ENCODE measurements at regions not wholly inside any gene's neighbourhood (a gene's known extent, or its start where the extent isn't known, plus 50 kb on each side); places are given as distances from the start of the nearest gene placed in this dataset.

DNA sequence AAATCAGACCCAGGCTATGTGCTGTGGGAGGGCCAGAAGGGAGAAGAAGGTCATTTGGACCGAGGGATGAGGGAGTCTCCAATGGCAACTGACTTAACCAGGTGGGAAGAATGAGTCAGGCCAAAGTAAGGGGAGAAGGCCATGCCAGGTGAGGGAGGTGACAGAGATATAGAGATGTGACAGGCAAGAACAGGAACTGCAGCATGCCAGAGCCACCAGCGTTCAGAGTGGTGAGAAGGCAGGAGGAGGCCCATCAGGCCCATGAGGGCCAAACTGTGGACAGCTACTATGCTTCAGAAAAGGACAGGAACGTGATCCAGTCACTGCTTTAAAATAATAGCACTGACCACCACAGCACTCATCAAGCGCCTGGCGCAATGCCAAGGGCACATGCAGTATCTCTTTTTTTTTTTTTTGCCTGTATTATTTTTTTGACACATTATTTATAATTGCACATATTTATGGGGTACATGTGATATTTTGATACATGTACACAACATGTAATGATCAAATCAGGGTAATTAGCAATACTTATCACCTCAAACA lies 154.3 kb upstream of the IGF1R start:
- Mint-ChIP-seq H3K36me3 (no peaks in the 10 kb centered on the region), H3K9me3 (peaks cover 18% of the 10 kb centered on the region), H3K27me3 (no peaks in the 10 kb centered on the region), H3K4me1 (no peaks in the 10 kb centered on the region), H3K27ac (no peak overlapping the region), H3K4me3 (no peak overlapping the region)
- no peak for ATAC-seq

DNA sequence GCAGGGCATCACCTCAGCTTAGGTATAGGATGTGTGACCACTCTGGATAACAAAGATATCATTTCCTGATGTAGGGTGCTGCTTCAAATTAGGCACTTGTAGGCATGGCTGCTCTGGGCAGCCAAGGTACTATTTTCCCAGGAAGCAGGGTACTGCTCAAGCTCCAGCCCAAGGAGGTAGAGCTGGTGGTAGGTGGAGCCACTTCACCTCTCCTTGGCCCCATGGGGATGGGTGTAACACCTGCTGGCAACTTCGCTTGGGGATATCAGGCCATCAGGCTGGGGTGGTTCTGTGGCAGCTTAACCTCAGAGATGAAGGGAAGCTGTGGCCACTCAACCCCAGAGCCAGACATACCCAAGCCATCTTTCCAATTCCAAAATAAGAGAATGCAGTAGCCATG lies 147.1 kb upstream of the IGF1R start:
- no peak for ATAC-seq
- H3K4me1 Mint-ChIP-seq: no peaks in the 10 kb centered on the region
- peaks cover 5% of the 10 kb centered on the region for H3K36me3 Mint-ChIP-seq
- peaks cover 45% of the 10 kb centered on the region for H3K27me3 Mint-ChIP-seq
- H3K9me3 Mint-ChIP-seq: peaks cover 16% of the 10 kb centered on the region
- H3K27ac Mint-ChIP-seq: no peak overlapping the region
- H3K4me3 Mint-ChIP-seq: no peak overlapping the region

DNA sequence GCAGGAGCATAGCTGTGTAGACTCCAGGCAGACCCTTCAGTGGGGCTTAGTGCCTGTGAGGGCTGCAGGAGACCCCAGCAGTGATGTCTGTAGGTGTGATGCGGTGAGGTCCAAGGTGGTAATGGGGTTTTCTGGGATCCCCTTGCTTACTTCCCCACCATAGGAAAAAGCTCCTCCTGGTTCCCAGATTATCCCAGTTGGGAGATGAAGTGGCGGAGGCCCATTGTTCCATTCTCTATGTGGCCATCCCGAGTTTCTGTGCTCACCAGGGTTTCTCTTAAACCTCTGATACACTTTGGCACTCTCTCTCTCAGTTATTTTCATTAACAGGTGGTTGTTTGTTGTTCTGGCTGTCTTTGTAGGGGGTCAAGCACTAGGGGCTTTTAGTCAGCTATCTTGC lies 146.7 kb upstream of the IGF1R start:
- Mint-ChIP-seq H3K9me3 (peaks cover 15% of the 10 kb centered on the region), H3K27ac (no peak overlapping the region), H3K27me3 (peaks cover 49% of the 10 kb centered on the region), H3K4me1 (no peaks in the 10 kb centered on the region), H3K36me3 (peaks cover 5% of the 10 kb centered on the region), H3K4me3 (no peak overlapping the region)
- ATAC-seq: no peak

DNA sequence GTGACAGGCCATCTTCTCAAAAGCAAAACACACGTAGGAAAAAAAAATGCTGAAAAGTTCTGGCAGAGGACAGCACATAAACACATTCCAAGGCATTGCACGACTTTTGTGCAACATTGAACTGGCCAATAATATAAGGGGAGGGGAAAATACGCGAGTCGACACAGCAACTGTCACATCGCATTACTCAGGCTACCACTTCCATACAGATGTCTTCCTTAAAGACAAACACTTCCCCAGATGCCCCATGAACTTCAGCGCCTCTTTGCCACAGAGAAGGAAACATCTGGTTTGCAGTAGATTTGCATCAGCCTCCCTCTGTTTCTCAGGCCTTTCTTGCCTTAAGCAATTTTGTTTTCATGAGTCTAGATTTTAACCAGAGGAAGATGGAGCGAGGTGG lies 144.4 kb upstream of the IGF1R start:
- Mint-ChIP-seq H3K36me3 (peaks cover 5% of the 10 kb centered on the region), H3K4me1 (no peaks in the 10 kb centered on the region), H3K4me3 (no peak overlapping the region), H3K27me3 (peaks cover 63% of the 10 kb centered on the region), H3K27ac (no peak overlapping the region), H3K9me3 (peaks cover 8% of the 10 kb centered on the region)
- no peak for ATAC-seq

DNA sequence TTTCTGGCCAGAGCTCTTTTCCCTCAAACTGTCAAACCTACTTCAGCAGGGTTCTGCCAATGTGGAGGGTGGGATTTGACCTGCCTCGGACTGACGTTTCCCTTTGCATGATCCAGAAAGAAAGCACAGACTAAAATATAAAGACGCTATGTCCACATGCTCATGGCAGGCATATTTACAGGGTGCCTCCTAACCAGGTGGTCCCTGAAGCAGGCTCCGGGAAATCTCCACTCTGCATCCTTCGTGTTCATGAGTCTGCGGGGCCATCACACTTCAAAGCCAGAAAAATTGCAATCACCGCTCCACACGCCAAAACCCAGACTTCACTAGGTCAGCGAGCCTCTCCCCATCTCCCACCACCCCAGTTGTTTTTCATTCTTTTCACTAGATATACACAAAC lies 143.3 kb upstream of the IGF1R start:
- Mint-ChIP-seq H3K27ac (no peak overlapping the region), H3K27me3 (peaks cover 63% of the 10 kb centered on the region), H3K4me3 (no peak overlapping the region), H3K36me3 (no peaks in the 10 kb centered on the region), H3K4me1 (no peaks in the 10 kb centered on the region), H3K9me3 (no peaks in the 10 kb centered on the region)
- ATAC-seq: no peak

DNA sequence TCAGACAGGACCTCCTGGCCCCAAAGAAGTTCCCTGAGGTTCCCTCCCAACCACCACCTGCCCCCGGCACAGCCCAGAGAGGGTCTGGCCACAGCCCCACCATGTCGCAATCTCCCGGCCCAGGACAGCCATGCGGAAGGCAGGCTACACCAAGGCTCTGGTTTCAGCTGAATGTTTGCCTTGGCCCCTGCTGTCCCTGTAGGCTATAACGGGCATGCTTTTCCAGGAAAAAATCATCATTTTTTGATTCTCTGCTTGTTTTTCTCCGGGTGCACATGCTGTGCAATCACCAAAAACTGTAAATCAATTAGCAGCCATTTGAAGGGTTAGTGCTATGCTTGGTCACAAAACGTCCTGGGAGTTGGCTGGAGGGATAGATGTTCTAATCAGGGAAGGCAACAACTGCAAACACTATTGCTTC lies 142.7 kb upstream of the IGF1R start:
- Mint-ChIP-seq H3K4me1 (no peaks in the 10 kb centered on the region), H3K9me3 (no peaks in the 10 kb centered on the region), H3K36me3 (no peaks in the 10 kb centered on the region), H3K27me3 (peaks cover 63% of the 10 kb centered on the region), H3K4me3 (no peak overlapping the region), H3K27ac (no peak overlapping the region)
- ATAC-seq: no peak

DNA sequence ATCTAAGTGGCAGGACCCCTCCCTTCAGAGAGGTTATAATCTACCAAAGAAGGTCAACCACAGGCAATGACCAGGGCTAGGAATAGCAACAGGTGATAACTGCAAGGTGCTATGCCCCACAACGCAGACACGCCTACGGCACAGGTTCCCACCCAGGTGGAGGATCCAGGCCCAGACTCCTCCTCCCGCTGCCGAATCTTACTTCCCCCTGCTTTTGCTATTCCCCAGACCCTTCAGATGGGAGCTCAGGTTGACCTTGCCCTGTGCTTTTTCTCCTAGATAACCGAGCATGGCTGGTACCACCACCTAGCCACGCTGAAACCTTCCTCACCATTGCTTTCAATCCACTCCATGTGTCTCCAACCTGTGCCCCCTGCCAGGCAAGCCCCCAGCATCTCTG lies 142.2 kb upstream of the IGF1R start:
- Mint-ChIP-seq H3K9me3 (no peaks in the 10 kb centered on the region), H3K27me3 (peaks cover 63% of the 10 kb centered on the region), H3K36me3 (no peaks in the 10 kb centered on the region), H3K4me3 (no peak overlapping the region), H3K27ac (no peak overlapping the region), H3K4me1 (no peaks in the 10 kb centered on the region)
- peak; percentile 36 for ATAC-seq

DNA sequence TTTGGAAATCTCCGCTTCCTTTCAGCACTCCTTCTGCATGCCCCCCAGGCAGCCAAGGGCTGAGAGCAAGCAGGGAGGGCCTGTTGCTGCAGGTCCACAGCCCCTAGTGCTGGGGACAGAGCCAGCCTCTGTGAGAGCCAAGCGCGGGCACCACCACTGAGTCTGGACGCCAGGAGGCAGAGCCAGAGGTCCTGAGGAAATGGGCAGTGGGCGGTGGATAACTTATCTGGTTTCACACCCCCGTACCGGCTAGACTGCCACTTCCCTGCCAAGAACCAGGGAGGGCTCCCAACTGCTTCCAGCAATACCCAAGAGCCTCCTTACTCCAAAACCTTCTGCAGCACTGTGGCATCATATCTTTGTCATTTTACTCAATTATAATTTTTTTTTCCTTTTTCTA lies 141.6 kb upstream of the IGF1R start:
- no peak for ATAC-seq
- Mint-ChIP-seq H3K36me3 (no peaks in the 10 kb centered on the region), H3K27ac (no peak overlapping the region), H3K4me1 (no peaks in the 10 kb centered on the region), H3K4me3 (no peak overlapping the region), H3K27me3 (peaks cover 60% of the 10 kb centered on the region), H3K9me3 (no peaks in the 10 kb centered on the region)

DNA sequence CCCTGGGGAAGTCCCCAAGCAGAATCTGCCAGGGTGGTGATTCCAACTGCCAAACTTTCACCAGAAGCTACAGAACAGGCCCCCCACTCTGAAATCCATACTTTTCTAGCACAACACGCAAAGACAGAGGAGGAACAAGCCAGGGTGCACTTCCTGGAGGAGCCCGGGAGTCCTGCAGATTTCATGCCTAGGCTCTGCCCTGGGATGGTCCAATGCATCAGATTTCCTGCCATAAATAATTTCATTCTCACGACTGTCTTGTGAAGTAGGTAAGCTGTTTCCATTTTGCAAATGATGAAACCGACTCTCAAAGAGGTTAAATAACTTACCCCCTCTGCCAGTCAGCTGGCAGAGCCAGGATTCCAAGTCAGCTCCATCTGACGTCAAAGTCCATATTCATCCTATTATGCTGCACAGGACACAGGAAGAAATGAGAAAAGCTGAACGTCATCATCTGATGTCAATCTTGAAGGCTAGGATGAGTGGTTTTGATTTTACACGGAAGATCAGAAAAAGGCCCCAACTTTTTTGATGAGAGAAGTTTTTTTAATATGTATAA lies 134.8 kb upstream of the IGF1R start:
- Mint-ChIP-seq H3K9me3 (no peaks in the 10 kb centered on the region), H3K27me3 (no peaks in the 10 kb centered on the region), H3K4me3 (no peak overlapping the region), H3K4me1 (no peaks in the 10 kb centered on the region), H3K36me3 (no peaks in the 10 kb centered on the region), H3K27ac (no peak overlapping the region)
- ATAC-seq: no peak

DNA sequence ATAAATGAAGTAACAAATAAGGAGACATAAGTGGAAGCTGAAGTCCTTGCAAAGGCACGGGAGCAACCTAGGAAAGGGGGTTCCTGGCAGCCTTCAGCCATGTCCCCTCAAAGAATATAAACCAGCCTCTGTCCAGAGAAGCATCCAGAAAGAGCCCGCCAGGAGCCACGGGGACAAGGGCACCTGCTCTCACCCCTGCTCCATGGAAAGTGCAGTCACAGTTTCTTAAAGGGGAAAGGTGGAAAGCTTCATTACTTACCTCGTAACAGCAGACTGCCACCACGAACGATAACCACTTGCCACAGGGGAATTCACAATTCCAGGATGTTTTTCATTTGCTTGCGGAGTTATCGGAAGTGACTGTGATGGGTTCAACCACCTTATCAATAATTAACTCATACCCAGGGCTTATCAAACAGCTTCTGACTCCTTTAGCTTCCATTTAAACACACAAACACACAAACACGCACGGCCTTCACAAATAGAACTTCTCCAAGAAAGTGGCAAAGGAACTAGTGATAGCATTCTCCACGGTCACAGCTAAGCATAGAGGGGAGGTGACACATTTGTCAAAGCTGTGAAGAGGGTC lies 134.2 kb upstream of the IGF1R start:
- peaks cover 5% of the 10 kb centered on the region for H3K4me1 Mint-ChIP-seq
- no peaks in the 10 kb centered on the region for H3K36me3 Mint-ChIP-seq
- no peaks in the 10 kb centered on the region for H3K27me3 Mint-ChIP-seq
- no peak overlapping the region for H3K27ac Mint-ChIP-seq
- H3K9me3 Mint-ChIP-seq: no peaks in the 10 kb centered on the region
- no peak overlapping the region for H3K4me3 Mint-ChIP-seq
- no peak for ATAC-seq

DNA sequence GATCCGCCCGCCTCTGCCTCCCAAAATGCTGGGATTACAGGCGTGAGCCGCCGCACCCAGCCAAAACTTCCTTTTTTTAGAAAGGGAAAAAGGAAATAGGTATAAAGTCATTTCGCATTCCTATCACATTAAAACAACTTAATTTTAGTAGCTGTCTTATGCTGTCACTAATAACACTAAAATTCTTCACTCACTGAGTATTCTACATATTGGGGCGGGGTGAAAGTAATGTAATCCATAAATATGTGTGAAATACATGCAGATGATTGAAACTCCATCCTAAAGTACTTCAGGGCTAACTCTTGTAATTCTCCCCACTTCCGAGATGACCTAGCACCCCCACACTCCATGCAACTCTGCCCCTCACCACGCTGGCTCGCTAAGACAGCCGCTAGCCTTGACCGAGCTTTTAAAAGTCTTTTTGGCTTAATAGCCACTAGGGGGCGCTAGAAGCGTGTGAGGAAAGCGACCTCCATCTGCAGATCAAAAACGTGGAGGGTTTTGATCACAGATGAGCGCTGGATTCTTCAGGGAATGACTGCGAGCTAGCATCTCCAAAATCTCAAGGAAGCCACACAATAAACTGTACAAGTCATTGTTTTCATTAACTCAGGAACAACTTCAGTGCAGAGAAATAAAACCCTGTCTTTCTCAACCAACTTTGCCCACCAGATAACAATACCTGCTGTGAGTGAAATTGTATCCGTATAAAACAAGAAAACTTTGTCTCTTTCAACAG lies 129.3 kb upstream of the IGF1R start:
- peaks cover 3% of the 10 kb centered on the region for H3K27me3 Mint-ChIP-seq
- peak; percentile 69 for ATAC-seq

DNA sequence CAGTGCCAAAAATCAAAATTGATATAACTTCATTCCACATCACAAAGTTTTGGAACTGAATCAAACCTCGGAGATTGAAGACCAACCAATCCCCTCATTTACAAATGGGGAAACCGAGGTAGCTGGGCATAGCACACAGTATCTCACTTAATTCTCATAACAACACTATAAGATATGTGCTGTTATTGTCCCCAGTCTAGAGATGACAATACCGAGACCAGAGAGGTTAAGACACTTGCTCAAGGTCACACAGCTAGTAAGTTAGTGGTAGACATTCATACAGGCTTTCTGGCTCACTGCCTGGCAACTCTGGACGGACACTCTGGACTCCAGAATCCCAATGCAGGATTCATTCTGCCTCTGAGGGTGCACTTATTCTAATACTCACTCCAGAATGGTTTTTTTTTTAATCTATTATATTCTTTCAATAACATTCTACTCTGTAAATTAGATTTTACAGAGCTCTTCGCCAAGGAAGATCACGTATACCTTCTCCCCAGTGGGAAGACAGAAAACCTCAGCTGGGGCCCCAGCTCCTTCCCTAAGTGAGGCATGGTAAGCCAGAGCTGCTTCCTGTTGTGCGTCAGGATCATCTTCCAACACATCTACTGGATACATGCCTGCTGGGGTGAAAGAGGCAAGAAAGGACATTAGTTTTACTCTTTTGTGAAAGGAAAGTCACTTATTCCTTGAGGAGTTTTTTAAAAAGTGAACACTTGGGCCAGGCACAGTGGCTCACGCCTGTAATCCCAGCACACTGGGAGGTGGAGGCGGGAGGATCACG lies 128.4 kb upstream of the IGF1R start:
- Mint-ChIP-seq H3K9me3 (no peaks in the 10 kb centered on the region), H3K36me3 (no peaks in the 10 kb centered on the region), H3K4me3 (no peak overlapping the region), H3K27me3 (peaks cover 6% of the 10 kb centered on the region), H3K27ac (no peak overlapping the region), H3K4me1 (peaks cover 7% of the 10 kb centered on the region)
- no peak for ATAC-seq

More for the DNA sequence above, 129.3 kb upstream of the IGF1R start:
- Mint-ChIP-seq H3K27ac (no peak overlapping the region), H3K9me3 (no peaks in the 10 kb centered on the region), H3K4me3 (no peak overlapping the region), H3K36me3 (no peaks in the 10 kb centered on the region), H3K4me1 (peaks cover 7% of the 10 kb centered on the region)

DNA sequence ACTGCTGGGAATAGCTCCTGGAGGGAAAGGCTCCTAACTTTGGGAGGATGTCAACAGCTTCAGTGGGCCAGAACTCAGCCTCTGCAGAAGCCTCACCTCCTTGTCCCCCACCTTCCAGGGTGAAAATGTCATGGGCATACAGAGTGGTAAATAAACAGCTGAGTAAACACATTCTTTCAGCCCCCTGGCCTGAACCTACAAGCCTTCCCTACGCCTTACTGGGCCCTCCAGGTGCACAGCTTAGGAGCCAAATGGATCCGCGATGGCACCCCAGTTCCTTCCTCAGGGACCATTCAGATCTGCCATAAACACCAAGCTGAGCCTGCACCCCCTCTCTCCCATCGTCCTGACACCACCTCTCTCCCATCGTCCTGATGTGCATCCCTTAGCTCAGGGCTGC lies 126.2 kb upstream of the IGF1R start:
- H3K36me3 Mint-ChIP-seq: no peaks in the 10 kb centered on the region
- no peak overlapping the region for H3K27ac Mint-ChIP-seq
- ATAC-seq: no peak
- H3K9me3 Mint-ChIP-seq: no peaks in the 10 kb centered on the region
- H3K4me1 Mint-ChIP-seq: peaks cover 7% of the 10 kb centered on the region
- no peak overlapping the region for H3K4me3 Mint-ChIP-seq
- peaks cover 21% of the 10 kb centered on the region for H3K27me3 Mint-ChIP-seq

DNA sequence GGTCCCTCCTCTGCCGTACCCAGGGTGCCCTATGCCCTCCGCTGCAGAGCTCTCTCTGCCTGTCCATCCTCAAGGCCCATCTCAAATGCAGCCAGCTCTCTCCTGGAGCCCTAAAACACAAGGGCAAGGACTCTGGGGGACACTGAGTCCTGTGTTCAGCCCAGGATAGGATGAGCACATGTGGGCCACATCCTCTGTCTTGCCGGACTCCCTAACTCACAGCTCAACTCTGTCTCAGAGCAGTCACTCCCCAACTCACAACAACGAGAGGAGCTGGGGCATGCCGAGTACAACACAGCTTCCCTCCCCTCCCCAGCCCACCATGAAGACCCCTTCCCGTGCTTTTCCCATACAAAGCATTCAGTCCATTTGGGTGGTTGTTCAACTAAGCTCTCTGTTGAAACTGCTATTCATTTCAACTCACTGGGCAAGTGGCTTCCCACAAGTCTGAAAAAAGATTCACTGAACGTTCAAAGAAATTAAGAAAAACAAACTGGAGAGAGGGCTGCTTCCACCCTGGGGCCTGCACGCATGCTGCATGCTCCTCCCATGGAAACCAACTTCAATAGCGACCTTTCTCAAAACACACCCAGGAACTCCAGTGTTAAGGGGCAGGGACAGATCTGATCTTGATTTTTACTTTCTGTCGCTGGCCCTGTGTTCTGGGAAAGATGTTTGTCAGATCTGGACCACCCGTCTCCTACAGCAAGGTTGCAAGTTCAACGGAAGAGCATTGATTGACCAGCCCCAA lies 124.3 kb upstream of the IGF1R start:
- peaks cover 31% of the 10 kb centered on the region for H3K27me3 Mint-ChIP-seq
- H3K27ac Mint-ChIP-seq: no peak overlapping the region
- no peak for ATAC-seq

More for the DNA sequence above, 124.3 kb upstream of the IGF1R start:
- Mint-ChIP-seq H3K4me1 (peaks cover 2% of the 10 kb centered on the region), H3K36me3 (no peaks in the 10 kb centered on the region), H3K4me3 (no peak overlapping the region), H3K9me3 (no peaks in the 10 kb centered on the region)

Measured in stimulated activated memory B cell treated with anti-CD40 and anti-IgM and Interleukin-4, amounts not matched to agents 10 μg/mL and 1 μg/mL and 100 μg/mL, for 72 hours (primary cell).